HG03039 (cell line): ENCODE measurements at regions not wholly inside any gene's neighbourhood (a gene's known extent, or its start where the extent isn't known, plus 50 kb on each side); places are given as distances from the start of the nearest gene placed in this dataset.
"Not testable (repeated sequence)": the region's sequence is repeated elsewhere in the genome, so short reads cannot be mapped to it uniquely, and the experiment has no call there.

Experiments used
- ATAC-seq: cut with Tn5 transposase; IDR thresholded peaks from one replicate; pipeline ENCODE4 v1.9.1; 2021; ENCODE audit warnings: mild to moderate bottlenecking, moderate library complexity; ENCODE audit not compliant: unreplicated experiment

GRCh38 chr7:34330308-34330707 lies 327.7 kb upstream of the NPSR1 start:
- no peak for ATAC-seq

DNA sequence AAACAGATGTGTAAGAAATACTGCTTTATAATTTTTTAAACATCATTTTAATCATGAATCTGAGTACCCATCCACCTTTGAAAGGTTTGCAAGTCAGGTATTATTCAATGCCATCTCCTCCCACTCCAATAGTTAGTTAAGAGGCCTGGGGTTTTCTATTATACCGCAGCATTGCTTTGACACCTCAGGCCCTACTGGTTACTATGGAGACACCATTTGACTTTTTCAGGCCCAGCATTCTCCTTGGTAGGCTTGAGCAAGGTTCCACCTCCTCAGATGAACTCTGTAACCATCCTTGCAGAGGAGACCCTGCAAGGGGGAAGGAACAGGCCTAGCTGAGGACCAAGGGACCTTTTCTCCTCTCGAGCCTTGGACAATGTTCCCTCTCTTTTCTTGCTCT lies 326.9 kb upstream of the NPSR1 start:
- no peak for ATAC-seq

DNA sequence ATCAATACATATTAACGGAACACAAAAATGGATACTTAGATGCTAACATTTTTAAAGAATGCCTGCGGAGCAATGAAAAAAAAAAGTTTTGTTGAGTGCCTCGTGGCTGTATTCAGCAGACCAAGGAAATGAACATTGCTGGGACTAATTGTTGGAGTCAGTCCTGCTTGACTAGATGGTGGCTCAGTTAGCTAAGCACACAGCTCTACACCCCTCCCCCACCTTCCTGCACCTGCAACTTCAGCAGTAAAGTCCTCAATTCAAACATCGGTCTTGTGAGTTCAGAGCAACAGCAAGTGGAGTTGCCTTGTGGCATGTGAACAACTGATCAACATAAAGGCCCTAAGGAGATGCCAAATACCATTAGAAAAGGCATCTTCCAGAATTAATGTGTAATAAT lies 326.0 kb upstream of the NPSR1 start:
- ATAC-seq: no peak

DNA sequence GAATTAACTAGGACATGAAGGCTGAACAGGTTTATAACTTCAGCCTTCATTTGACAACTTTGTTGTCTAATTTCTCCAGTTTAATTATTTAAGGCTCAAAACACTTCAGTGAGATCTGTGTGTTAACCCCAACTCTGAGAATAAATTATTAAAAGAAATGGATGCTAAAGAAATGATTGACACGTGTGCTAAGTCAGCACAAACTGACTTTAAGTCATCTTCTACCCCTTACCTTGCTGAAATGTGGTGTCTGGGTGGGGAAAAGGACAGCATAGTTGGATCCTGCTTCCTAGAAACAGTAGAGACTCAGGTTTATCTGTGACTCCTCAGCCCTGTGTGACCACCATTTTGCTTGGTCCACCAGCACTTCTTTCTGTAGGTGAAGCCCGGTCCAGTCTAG lies 324.8 kb upstream of the NPSR1 start:
- no peak for ATAC-seq

DNA sequence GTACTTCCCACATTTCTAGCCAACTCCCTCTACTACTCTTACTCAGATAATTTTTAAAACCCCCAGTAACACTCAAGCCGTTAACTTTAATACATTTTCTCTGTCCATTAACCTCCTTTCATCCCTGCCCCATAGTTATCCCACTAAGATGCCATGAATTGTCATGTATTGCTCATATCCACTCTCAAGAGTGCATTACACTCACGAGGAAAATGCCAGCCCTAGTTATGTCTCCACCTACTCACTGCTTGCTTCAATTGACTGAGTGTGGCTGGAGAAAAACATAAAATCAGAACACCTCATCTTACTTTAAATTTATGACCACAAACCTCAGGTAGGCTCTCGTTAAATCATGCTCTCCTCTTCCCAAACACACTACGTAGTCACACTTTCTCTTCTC lies 324.1 kb upstream of the NPSR1 start:
- ATAC-seq: no peak

DNA sequence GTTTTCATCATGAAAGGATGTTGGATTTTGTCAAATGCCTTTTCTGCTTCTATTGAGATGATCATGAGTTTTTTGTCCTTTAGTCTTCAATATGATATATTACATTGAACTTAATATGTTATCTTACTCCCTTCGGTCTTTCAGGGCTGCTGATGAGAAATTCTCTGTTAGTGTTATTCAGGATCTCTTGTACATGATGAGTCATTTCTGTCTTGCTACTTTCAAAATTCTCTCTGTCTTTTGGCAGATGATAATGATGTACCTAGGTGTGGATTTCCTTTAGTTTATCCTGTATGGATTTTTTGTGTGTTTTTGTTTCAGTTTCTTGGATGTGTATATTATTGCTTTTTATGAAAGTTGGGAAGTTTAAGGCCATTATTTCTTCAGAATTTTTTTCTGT lies 320.9 kb upstream of the NPSR1 start:
- no peak for ATAC-seq

- no peak for ATAC-seq
These were observed 319.0 kb upstream of the NPSR1 start for GRCh38 chr7:34338961-34339526.

GRCh38 chr7:34341326-34341725 lies 316.7 kb upstream of the NPSR1 start:
- no peak for ATAC-seq

- no peak for ATAC-seq
These were observed 315.6 kb upstream of the NPSR1 start for GRCh38 chr7:34342387-34342786.

DNA sequence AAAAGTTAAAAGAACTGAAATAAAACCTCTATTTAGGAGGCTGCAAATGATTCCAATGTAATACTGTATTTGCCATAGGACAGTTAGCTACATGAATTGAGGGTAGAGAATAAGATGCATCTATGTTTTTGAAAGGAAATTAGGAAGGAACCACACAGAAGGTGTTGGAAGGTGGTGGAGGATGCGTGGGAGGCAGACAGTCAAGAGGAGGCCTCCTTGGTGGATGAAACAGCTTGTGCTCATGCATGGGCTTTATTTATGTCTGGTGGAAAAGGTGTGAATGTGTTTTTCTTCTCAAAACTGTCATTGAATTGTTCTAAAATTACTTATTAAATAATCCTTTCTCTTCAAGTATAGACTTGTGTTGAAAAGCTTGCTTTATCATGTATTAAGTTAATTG lies 314.4 kb upstream of the NPSR1 start:
- no peak for ATAC-seq

DNA sequence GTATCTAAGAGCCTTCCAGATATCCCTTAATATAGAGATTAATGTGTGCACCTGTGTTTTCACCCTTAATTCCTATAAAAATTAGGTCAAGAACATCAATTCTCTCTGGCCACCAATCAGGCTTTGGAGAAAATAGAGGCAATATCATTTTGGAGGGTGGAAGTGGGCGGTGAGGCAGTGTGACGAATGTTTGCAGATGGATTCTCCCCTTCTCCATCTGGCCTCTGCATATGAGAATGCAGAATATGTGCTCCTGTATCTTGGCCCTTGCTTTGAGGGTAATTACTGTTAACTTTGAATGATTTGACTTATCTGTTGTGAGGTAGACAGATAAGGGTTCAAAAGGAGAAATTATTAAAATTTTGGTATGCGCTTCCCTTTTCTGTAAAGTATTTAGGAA lies 304.0 kb upstream of the NPSR1 start:
- ATAC-seq: no peak

GRCh38 chr7:34354899-34355298 lies 303.1 kb upstream of the NPSR1 start:
- ATAC-seq: no peak

GRCh38 chr7:34357068-34357467 lies 300.9 kb upstream of the NPSR1 start:
- ATAC-seq: no peak

DNA sequence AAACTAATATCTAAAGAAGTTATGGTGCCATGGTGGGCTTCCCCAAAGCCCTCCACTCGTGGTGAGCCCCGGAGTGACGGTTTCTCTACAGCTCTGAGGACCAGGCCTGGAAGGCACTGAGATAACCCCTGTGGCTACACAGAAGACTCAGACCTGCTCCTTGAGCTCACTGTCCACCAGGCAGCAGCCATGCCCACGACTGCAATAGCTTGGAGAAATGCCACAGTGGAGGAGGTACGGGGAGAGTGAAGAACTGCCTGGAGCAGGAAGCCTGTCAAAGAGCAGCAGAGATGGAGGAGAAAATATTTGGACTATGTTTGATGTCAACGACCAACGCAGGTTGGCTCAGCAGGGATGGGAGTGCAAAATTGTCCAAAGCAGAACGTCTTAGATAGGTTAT lies 300.1 kb upstream of the NPSR1 start:
- no peak for ATAC-seq

GRCh38 chr7:34358578-34358977 lies 299.4 kb upstream of the NPSR1 start:
- not testable (repeated sequence) for ATAC-seq

- no peak for ATAC-seq
These were observed 296.3 kb upstream of the NPSR1 start for GRCh38 chr7:34361663-34362250.

DNA sequence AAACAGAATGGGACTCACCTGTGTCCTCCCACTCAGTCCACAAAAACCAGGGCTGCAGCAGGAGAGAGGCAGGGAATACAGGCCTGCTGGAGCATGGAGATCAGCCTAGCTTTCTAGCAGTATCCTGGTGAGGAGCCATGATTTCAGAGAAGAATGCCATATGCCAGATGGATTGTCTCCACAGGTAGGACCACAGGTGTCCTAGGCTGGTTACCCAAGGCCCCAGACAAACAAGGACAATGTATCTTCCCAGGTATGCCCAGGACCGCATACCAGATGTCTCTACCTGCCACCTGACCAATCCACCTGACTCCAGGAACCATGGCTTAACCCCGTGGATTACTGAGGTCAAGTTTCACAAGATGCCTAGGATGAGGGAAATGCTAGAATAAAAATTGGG lies 295.4 kb upstream of the NPSR1 start:
- no peak for ATAC-seq

DNA sequence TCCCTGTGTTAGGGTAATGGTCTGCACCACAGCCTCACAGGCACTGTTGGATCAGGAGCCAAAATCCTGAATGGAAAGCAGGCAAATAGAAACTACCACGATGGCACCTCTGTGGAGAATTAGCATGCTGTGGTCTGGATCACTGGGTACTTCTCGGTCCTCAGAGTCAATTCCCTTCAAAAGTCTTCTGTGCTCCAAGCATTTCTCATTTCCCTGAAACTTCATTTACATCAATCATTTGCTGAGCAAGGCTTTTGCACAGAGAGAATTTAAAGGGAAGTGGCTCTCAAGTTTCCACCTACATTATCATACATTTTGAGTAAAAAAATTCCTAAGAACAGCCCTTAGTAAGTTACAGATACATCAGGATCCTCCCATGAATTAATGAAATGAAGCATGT lies 293.9 kb upstream of the NPSR1 start:
- ATAC-seq: no peak

GRCh38 chr7:34365011-34365410 lies 293.0 kb upstream of the NPSR1 start:
- ATAC-seq: no peak

- no peak for ATAC-seq
These were observed 292.4 kb upstream of the NPSR1 start for GRCh38 chr7:34365611-34366010.

GRCh38 chr7:34371922-34372321 lies 286.1 kb upstream of the NPSR1 start:
- ATAC-seq: no peak

- no peak for ATAC-seq
These were observed 284.1 kb upstream of the NPSR1 start for GRCh38 chr7:34373940-34374339.

DNA sequence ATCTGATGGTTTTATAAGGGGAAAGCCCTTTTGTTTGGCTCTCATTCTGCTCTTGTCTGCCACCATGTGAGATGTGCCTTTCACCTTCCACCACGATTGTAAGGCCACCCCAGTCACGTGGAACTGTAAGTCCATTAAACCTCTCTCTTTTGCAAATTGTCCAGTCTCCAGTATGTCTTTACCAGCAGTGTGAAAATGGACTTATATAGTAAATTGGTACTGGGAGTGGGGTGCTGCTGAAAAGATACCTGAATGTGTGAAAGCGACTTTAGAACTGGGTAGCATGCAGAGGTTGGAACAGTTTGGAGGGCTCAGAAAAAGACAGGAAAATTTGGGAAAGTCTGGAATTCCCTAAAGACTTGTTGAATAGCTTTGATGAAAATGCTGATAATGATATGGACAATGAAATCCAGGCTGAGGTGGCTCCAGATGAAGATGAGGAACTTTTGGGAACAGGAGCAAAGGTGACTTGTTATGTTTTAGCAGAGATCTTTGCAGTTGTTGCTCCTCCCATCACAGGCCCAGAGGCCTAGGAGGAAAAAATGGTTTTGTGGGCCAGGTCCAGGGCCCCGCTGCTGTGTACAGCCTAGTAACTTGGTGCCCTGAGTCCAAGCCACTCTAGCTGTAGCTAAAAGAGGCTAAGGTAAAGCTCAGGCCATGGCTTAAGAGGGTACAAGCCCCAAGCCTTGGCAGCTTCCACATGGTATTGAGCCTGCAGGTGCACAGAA lies 275.7 kb upstream of the NPSR1 start:
- ATAC-seq: no peak
